GM19328 (cell line): ENCODE measurements at regions not wholly inside any gene's neighbourhood (a gene's known extent, or its start where the extent isn't known, plus 50 kb on each side); places are given as distances from the start of the nearest gene placed in this dataset.

Source experiments
- ATAC-seq: cut with Tn5 transposase; IDR thresholded peaks from one replicate; pipeline ENCODE4 v1.9.1; 2021; ENCODE audit warnings: mild to moderate bottlenecking, moderate library complexity; ENCODE audit not compliant: unreplicated experiment

DNA sequence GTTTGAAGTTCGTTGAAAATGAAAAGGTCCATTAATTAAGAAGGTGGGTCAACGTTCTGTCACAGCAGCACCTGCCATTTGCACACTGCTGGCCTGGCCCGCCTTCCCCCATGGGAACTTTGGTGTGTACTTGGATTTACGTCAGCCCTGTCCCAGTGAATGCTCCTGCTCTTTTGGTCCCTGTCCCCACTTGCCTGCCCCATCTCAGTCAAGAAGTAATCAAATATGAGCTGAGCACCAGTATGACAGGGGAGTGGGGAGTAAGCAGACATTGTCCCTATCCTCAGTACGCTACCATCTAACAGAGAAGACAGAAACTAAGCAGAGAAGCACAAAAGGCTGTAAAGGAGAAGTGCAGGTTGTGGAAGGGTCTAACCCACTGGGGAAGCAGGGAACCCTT, 65.1 kb downstream of the SLC4A3 start:
- no peak for ATAC-seq

DNA sequence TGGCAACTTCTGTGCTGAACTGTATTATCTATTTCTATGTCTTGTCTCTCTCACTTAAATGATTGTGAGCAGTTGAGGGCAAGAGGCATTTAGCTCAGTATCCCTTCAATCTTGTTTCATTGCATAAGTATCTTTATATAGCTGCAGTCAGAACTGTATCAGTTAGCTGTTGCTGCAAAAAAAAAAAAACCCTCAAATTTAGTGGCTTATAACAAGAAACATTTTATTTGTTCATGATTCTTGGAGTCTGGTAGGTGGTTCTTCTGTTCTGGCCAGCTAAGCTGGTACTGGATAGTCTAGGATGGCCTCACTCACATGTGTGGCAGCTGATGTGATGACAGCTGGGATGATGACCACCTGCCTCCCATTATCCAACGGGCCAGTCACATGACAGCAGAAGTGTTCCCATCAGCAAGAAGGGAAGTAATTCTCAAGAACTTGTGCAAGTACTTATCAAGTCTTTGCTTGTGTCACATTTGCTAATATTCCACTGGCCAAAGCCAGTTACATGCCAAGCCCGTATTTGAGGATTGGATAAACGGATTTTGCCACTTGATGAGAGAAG, 67.8 kb downstream of the SLC4A3 start:
- ATAC-seq, result no peak

DNA sequence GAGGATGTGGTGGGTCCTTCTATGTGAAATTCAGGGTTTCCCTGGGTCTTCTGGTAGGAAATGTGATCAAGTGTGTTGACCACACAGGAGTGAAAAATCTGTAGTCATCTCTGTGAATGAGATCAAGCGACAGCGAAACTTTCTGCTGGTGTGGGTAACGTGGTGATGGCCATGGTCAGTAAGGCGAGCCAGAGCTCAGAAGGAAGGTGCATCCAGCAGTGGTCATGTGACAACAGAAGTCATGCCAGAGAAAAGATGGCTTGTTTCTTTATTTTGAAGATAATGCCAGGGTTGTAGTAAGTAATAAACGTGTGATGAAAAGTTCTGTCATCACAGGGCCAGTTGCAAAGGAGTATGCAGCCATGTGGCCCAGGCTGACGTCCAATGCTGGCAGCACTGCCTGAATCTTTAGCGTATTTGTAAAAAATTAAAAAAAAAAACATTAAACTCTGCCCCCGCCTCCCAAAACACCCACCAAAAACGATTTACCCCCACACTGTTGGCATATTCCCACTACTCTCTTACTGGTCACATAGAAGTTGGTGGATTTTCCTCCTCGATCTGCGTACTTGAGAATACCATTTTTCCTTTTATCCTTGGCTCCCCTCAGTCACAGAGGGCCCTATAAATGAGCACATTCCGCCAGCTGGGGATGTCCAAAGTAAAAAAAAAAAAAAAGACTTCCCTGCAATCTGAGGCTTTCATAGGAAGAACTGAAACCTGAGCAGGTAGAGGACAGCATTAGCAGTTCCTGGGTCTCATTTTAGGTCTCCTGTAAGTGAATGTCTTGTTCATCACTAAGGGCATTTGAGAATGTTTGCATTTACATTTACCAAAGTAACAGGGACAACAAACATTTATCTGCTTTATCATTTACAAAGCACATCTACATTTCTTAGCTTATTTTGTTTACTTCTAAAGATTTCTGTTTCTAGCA, 70.6 kb downstream of the SLC4A3 start:
- ATAC-seq, result no peak

DNA sequence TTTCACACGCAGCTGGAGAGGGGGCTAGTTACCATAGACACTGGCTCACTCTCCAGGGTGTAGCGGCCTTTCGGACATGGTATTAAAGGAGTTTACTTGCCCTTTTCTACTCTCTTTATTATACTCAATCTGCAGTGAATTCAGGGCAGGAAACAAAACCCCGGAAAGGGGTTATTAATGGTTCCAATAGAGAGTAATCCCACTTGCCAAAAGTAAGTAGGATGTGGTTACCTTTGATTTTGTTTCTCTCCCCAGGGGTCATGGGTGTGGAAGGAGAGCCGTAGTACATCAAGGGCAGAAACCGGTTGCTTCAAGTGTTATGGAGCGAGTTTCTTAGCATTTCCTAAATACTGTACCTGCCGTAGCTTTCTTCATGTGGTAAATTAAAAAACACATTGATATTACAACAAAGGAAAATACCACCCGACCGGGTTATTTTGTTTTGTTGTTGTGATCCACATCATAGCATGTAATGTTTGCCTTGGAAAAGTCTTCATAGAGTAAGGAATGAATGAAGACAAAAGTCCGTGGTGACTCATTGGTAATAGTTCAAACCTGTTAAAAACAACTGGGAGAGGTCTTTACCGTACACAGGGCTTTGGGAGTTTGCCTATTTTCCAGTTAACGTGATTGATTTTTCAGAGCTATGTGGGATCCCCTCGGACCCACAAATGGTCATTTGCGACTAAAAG, 71.5 kb downstream of the SLC4A3 start:
- no peak for ATAC-seq

DNA sequence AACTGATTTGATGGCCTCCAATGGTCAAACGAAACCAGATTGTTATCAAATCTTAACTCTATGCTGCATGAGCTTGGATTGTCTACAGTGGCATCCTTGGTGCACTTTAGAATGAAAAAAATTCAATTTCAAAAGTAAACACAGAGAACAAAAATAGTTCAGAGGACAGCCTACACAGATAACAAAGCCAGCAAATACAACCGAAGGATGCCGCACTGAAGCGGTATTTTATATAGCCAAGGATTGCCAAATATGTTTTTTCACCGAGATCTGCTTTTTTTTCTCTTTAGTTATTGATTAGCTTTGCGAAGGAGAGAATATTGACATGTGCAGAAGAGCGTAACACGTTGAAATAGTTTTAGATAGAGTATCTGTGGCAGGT, 72.0 kb downstream of the SLC4A3 start:
- no peak for ATAC-seq

DNA sequence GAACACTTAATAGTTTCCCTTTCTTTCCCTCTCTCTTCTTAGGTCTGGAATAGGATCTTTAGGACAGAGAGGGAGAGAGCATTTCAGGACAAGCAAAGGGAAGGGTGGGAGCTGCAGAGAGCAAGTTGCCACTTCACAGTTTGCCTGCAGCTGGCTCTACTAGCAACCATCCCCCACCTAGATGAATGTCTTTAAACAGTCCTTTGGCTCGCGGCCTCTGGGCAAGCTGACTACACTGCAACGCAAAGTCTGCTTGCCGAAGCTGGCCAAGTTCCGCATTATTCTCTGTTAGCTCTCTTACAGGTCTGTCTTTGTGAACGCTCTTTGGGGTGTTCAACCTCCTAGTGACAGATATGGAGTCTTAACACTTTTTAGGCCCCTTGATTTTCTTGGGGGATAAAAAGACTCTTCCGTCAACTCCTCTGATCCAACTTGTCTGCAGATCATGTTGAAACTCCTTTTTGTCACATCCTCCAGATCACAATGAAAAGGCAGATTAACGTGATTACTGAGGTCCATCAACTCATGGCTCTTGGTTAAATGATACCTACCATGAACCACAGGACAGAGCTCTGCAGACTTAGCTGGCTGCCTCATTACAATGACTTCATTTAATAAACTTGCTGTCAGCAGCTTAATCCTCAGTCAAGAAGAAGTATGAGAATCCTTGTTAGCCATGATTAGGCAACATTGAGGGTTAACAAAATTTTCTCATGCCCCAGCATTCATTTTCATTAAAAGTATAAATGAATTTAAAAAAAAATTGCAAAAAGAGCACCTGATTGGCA, 74.6 kb downstream of the SLC4A3 start:
- ATAC-seq, result no peak

DNA sequence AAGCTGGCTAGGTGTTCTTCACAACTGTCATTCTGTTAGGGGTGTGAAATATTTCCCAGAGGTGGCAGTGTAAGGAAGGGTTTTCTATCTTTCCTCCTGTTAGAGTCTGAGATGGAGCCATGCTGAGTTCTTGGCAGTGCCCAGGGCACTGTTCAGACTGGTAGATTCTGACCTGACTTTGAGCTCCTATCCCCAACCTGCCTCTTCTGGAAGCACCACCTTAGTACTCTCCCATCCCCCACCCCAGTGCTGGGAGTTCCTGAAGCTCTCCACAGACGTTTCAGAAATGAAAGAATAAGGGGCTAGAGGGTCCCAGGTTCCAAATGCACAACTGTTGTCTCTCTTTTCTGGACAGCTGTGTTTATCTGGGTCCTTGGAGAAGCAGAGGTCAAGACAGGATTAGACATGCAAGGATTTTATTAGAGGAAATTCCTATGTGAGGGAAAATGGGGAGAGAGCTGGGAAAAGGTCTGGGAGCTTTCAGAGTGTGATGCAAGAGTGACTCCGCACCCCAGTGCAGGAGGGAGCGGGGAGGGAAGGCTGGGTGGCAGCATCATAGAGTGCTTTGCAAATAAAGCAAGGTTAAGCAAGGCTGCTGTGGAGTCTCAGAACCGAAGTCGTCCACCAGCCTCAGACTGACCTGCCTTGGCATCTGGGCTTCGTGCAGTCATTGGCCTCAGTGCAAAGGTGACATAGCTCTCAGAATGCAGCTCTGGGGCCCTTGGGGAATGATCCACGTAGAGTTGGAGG, 75.5 kb downstream of the SLC4A3 start:
- no peak for ATAC-seq

DNA sequence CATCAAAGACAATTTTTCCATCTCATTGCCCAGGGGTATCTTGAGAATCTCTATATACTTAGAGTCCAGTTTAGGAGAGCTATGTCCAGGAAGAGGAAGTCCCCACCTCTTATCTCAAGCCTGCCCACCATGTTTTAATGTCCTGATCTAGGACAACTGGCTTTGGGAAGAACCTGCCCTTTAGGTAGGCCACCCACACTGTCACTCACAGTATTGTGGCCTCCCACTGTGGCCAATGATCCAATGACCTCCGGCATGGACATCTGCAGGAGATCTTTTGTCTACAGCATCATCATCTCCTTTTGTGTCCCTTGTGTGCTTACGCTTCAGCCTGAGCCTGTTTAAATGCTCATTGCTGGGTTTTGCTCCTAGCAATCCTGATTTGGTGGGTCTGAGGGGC, 77.4 kb downstream of the SLC4A3 start:
- ATAC-seq, result no peak

DNA sequence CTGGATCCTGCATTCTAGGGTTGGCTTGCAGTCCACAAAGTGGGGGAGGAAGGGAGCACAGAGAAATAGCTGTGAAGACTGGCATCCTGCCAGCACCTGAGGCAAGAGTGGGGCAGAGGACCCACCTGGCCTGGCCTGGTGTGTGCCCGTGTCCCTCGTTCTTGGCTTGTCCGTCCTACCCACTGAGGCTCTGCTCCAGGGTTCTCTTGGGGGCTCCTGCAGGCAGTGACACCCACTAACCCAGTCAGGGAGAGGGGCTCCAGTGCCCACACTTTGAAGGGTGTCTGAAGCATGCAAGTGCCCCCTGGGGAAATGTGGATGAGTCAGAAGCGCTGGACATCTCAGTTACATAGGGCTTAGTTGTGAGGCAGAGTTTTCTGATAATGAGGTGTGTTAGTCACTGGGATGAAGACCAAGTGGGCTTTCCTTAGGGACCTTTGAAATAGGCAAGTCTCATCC, 79.4 kb downstream of the SLC4A3 start:
- ATAC-seq, result no peak

DNA sequence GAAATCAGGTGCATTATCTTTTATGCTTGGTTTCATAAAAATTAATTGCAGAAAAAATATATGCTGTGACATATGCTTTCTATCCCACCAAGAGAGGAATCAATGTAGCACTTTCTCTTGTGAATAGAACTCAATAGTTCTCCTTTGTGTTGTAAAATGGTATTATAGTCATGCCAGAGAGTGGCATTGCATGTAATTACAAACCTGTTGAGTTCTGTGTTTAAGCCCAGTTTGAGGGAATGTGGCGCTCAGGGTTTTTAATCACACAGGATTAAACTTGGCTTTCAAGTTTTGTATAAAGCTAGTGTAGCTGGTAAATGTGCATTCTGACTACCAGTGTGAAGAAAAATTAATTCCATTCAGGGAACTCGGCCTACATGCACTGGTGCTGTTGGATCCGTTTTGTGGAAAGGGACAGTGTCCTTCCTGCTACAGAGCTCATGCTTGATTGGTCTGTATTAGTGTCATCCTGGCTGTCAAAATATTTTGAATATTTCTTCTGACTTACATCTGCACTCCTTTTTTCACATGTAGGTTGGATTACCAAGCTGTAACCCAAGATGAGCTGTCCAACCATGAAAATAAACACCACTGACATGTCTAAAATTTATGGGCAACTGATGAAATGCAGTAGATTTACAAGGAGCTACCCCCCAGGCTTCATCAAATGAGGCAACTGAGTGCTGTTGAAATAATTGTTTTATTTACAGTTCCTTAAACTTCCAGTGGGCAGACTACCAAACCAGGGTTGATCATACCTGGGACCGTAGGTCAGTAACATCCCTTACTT, 80.3 kb downstream of the SLC4A3 start:
- no peak for ATAC-seq

DNA sequence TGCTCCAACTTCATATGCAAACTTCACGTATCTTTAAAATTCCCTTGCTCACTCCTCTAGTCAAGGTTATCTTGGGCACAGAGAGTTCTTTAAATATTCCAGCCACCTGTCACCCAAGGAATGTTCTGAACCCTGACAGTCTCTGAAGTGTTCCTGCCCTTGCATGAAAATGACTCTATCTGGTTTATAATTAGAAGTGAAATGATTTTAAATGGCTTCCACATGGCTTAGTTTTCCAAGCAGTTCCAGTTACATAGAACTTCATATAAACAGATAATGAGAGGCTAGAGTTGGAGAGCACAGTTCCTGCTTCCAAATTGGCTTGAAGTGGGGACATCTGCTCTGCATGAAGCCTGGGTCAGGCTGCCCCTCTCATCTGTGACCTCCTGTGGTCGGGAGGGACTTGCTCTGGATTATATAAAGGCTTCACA, 81.9 kb downstream of the SLC4A3 start:
- no peak for ATAC-seq

DNA sequence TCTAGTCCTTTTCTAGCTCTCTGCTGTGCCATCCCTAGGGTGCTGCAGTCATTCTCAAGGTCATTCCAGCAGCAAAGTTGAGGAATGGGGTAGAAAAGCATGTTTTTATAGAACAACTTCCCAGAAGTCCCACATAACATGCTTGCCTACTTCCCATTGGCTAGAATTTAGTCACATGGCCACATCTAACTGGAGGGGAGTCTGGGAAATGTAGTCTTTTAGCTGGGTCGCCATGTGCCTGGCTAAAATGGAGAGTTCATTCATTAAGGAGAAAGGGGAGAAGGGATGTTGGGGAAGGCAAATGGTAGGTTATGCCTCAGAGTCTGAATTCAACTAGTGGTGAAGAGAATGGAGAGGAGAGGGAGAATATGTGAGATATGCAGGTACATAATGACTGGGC, 85.7 kb downstream of the SLC4A3 start:
- ATAC-seq, result no peak

DNA sequence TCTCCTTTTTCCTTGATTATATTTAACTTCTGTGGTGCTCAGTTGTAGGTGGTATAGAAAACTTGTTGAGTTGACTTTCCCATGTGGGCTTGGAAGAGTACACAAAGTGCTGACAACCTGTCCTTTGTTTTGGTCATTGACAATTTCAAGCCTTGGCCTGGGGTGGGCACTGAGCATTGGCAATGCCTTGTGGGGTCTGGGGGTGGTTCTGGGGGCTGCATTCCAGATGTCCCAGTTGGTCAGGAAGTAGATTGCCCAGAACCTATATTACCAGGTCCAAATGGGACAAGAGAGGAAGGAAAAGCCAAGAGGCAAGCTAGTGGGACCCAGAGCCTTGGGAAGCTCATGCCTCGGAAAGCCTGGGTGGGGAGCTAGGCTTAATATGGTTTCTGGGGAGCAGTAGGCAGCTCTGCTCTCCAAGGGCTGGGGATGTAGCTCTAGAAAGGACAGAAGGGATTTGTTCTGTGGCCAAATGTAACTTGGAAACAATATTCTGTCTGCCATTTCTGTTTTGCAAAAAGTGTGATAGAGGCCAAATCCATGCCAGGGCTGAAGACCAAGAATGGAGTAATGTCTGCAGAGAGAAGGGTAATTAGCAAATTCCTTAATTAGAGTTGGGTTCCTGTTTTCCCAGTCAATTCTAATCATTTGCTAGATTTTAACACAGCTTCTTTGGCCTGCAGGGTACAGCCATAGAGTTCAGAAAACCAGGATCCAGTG, 87.4 kb downstream of the SLC4A3 start:
- no peak for ATAC-seq

DNA sequence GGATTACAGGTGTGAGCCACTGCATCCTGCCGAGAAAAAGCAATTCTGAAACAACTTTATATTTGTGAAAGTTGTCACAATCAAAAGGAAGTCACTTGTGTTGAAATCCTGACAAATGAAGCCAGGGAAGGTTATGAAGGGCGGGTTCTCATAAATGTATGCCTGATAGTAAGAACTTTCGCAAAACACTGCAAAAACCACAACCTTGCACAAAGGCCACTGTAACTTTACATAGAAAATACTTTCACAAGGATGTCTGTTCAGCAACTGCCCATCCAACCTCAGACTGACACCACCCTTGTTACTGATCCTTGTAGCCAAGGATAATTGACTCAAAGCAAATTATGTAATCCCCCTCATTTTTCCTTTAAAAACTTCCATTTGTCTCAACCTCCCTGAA, 90.6 kb downstream of the SLC4A3 start:
- no peak for ATAC-seq

DNA sequence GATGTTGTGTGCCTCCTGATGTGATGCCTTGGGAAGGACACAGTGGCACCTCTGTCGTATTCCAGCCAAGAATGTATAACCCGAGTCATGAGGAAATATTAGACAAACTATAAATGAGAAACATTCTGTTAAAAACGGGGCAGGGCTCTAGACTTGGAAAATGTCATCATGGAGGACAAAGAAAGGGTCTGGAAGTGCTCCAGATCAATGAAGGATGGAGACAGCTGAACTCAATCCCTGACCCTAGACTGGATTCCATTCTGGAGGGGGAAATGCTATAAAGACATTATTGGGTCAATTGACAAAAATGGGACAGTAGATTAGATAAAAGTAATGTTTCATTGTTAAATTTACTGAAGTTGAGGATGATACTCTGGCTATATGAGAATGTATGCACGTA, 92.1 kb downstream of the SLC4A3 start:
- ATAC-seq, result no peak

DNA sequence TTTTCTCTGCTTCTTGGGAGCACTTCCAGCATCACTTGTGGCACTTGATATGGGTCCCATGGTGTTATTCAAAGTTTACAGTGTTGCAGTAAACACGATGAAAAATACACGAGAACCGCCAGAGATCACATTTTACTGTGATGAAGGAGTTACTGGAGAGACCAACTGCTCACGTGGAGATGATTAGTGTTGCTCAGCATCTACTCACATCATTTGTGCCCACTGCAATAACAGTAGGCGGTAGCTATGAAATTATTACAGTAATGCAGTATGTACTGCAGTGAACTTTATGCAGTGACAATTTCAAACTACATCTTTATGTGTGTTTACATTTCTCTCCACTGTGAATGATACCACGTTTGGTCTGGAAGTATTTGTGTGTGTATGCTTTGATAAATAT, 93.5 kb downstream of the SLC4A3 start:
- no peak for ATAC-seq

DNA sequence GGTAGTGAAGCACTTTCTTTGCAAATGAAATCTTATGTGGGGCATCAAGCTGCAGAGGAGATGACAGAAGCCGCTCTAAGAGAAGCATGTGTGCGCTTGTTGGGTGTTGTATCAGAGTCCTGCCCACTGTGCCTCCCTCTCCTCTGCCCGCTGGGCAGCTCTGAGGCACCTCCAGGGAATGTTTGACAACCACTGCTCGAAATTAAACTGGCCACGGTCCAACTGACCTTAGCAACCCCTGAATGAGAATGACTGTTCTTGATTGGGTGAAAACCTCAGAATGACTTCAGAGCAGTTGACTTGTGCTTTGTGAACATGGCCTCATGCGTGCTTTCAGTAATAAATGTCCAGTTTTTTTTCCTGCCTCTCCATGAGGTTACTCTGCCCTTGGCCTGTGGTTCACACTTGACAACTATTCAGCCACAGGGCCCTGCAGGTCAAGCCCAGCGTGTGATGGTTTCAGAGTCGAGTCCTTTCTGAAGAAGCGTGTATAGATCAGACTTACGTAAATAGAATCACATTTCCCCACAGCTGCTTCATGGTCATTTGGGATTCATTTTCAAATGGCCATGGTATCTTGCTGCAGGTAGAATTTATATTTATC, 94.9 kb downstream of the SLC4A3 start:
- ATAC-seq, result no peak

DNA sequence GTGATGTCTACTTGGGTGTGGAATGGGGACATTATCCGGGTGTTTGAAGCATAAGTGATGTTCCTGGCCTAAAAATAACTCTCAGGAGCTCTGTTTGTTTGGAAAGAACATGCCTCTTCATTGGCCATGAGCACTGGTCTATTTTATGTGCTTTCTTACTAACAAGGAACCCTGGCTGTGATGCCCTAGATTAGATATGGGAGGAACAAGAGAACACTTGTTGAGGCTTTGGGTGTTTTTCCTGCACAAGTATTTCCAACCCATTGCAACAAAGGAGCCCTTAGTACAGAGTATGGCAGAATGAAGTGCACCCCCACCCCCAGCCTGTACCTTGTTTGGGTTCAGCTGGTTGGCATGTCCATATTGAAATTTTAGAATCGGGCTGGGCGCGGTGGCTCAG, 95.9 kb downstream of the SLC4A3 start:
- ATAC-seq, result no peak

DNA sequence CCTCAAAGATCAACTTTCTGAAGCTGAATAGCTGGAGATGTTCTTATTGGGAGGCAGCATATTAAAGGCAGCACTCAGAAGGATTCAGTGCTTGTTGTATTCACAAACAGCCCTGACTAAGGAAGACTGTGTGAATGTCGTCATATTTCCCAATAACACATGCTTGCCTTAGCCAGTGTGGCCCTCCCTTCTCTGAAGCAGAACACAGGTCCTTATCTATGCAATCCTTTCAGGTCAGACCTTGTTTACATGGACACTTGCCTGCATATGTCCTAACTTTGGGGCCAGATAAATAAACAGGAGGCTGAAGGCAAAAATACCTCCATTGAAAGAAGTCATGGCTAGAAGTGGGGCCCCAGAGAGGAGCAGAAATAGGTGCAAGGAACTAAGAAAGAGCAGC, 97.2 kb downstream of the SLC4A3 start:
- no peak for ATAC-seq
